Testis (tissue), 2 donors: ENCODE measurements at regions not wholly inside any gene's neighbourhood (a gene's known extent, or its start where the extent isn't known, plus 50 kb on each side); places are given as distances from the start of the nearest gene placed in this dataset.

Experiments
- DNase-seq: peaks from one replicate; pipeline ENCODE4 v3.0.0-alpha.2; 2019
- H3K27ac ChIP-seq, 2 donors: fragments of 200-600 bp; sonication (generic); one replicate each; pipeline ENCODE4 v1.5.1; 2019
- H3K27me3 ChIP-seq: fragments of 200-600 bp; sonication (generic); one replicate; pipeline ENCODE4 v1.5.1; 2019
- H3K36me3 ChIP-seq: fragments of 200-600 bp; sonication (generic); one replicate; pipeline ENCODE4 v1.5.1; 2017; ENCODE audit warnings: low read depth; ENCODE audit errors: missing control alignments
- H3K4me1 ChIP-seq: fragments of 200-600 bp; sonication (generic); one replicate; pipeline ENCODE4 v1.5.1; 2019
- H3K4me3 ChIP-seq, 2 donors: fragments of 200-600 bp; sonication (generic); one replicate each; pipeline ENCODE4 v1.5.1; 2017 to 2019
- H3K9me3 ChIP-seq: fragments of 200-600 bp; sonication (generic); one replicate; pipeline ENCODE4 v1.5.1; 2017
- POLR2A ChIP-seq: fragments of 450-650 bp; IDR thresholded peaks from one replicate; pipeline ENCODE4 v1.6.1; 2017; ENCODE audit warnings: antibody characterized with exemption, mild to moderate bottlenecking, moderate library complexity
- whole genome bisulfite sequencing, 2 donors: methylation state at CpG; one replicate each; pipeline ENCODE4 v1.1.5; 2018; 5-methylcytosine and 5-hydroxymethylcytosine counted together
- intact Hi-C: fragments of 100-400 bp; cut with DNase I; formaldehyde crosslinking; loops from one replicate; pipeline ENCODE4 v1.15.1; 2023; ENCODE audit warnings: low total_unique reads
- TF ChIP-seq, protein P1 (sequence below), 3 experiments: fragments of 450-650 bp in 2 of 3; fragments of 200-600 bp in 1 of 3; sonication (generic) in 1 of 3; IDR thresholded peaks; one replicate each; pipeline ENCODE4 v1.5.1; 2016 to 2019; ENCODE audit warnings: antibody characterized with exemption in 3 of 3, mild to moderate bottlenecking in 2 of 3, moderate library complexity in 1 of 3

DNA sequence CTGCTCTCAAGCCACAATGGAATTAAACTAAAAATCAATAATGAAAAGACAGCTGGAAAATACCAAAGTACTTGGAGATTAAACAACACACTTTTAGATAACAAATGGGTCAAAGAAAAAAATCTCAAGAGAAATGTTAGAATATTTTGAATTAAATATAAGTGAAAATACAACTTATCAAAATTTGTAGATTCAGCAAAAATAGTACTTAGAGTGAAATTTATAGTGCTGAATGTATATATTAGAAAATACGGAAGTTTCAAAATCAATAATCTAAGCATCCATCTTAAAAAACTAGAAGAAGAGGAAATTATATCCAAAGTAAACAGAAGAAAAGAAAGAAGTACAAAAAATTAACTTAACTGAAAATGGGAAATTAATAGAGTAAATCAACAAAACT is 179.2 kb upstream of the CDH11 start:
- WGBS, 2 donors: 76 to 91% methylated on average over 1 of the region's 1 CpG
- Histone ChIP-seq H3K9me3 (no peaks in the 10 kb centered on the region), H3K4me3 (no peak overlapping the region), H3K4me1 (peaks cover 20% of the 10 kb centered on the region), H3K27ac (no peak overlapping the region), H3K36me3 (no peaks in the 10 kb centered on the region), H3K27me3 (no peaks in the 10 kb centered on the region)
- TF ChIP-seq, protein P1, sequence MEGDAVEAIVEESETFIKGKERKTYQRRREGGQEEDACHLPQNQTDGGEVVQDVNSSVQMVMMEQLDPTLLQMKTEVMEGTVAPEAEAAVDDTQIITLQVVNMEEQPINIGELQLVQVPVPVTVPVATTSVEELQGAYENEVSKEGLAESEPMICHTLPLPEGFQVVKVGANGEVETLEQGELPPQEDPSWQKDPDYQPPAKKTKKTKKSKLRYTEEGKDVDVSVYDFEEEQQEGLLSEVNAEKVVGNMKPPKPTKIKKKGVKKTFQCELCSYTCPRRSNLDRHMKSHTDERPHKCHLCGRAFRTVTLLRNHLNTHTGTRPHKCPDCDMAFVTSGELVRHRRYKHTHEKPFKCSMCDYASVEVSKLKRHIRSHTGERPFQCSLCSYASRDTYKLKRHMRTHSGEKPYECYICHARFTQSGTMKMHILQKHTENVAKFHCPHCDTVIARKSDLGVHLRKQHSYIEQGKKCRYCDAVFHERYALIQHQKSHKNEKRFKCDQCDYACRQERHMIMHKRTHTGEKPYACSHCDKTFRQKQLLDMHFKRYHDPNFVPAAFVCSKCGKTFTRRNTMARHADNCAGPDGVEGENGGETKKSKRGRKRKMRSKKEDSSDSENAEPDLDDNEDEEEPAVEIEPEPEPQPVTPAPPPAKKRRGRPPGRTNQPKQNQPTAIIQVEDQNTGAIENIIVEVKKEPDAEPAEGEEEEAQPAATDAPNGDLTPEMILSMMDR (IDR thresholded peaks at IDR 0.05): no peak
- no peak for TF ChIP-seq POLR2A
- no peak for DNase-seq
- intact Hi-C loops: no loop called here

DNA sequence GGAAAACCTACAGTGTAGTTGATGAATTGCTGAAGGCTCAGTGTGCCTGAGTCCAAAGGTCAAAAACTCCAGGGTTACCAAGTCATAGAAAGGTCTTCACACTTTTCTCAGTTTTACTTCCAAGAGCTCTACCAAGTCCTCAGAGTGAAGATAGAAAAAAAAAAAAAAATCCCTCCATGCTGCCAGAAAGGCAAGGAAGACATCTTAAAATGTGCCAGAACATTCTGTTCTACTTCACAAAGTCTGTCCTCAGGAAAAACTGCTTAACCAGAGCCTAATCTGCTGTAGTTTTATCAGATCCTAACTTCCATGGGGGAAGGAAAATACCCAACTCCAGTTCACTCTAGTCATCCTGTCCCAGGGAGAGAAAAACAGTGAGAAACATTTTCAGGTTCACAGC is 175.6 kb upstream of the CDH11 start:
- H3K4me1 ChIP-seq: peaks cover 20% of the 10 kb centered on the region
- H3K27ac ChIP-seq: peak overlapping the region in 1 of 2 donors; percentile 39
- intact Hi-C loops: no loop called here
- H3K9me3 ChIP-seq: no peaks in the 10 kb centered on the region
- no peak for DNase-seq
- H3K27me3 ChIP-seq: no peaks in the 10 kb centered on the region
- no peak for TF ChIP-seq POLR2A
- TF ChIP-seq, protein P1 (IDR thresholded peaks at IDR 0.05): no peak
- H3K4me3 ChIP-seq: no peak overlapping the region
- no peaks in the 10 kb centered on the region for H3K36me3 ChIP-seq

DNA sequence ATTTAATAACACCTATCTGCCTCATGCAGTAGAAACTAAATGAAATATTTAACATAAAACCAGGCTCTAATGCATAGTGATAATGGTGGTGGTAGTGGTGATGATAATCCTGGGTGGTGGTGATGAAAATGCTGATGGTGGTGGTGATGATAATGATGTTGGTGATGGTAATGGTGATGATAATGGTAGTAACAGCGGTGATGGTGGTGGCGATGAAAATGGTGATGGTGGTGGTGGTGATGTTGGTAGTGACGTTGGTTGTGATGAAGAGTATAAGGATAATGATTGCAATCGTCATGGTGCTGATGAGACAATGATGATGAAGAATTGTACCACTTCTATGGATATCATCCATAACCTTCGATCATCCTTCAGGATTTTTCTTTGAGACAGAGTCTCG is 173.7 kb upstream of the CDH11 start:
- 87 to 94% methylated on average over 6 of the region's 6 CpGs for WGBS, 2 donors
- intact Hi-C loops: no loop called here
- no peaks in the 10 kb centered on the region for H3K9me3 ChIP-seq
- no peak overlapping the region for H3K27ac ChIP-seq
- peaks cover 20% of the 10 kb centered on the region for H3K4me1 ChIP-seq
- no peaks in the 10 kb centered on the region for H3K27me3 ChIP-seq
- TF ChIP-seq, protein P1 (IDR thresholded peaks at IDR 0.05): no peak
- no peak for TF ChIP-seq POLR2A
- H3K36me3 ChIP-seq: no peaks in the 10 kb centered on the region
- H3K4me3 ChIP-seq: no peak overlapping the region
- DNase-seq: no peak

DNA sequence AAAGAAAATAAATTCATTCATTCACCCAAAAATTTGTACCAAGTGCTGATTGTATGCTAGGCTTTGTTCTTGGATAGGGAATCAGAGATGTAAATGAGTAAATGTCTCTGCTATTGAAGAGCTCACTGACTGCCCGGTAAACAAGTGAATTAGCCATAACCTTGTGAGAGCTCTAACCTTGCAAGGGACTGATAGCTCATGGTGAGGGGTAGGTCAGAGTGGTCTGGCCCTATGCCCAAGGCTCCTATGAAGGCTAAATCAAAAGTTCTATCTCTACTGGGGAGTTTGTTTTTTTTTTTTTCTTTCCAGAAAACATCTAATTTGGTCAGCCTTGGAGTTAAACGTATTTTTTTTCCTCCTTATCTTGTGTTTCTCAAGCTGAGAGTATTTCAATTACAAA is 172.8 kb upstream of the CDH11 start:
- H3K4me3 ChIP-seq: no peak overlapping the region
- WGBS, 2 donors: 38 to 57% methylated on average over 2 of the region's 2 CpGs
- no peak for DNase-seq
- H3K4me1 ChIP-seq: peaks cover 20% of the 10 kb centered on the region
- no peaks in the 10 kb centered on the region for H3K9me3 ChIP-seq
- intact Hi-C loops: no loop called here
- H3K27me3 ChIP-seq: no peaks in the 10 kb centered on the region
- H3K36me3 ChIP-seq: no peaks in the 10 kb centered on the region
- TF ChIP-seq POLR2A: no peak
- TF ChIP-seq, protein P1 (IDR thresholded peaks at IDR 0.05): no peak
- no peak overlapping the region for H3K27ac ChIP-seq

DNA sequence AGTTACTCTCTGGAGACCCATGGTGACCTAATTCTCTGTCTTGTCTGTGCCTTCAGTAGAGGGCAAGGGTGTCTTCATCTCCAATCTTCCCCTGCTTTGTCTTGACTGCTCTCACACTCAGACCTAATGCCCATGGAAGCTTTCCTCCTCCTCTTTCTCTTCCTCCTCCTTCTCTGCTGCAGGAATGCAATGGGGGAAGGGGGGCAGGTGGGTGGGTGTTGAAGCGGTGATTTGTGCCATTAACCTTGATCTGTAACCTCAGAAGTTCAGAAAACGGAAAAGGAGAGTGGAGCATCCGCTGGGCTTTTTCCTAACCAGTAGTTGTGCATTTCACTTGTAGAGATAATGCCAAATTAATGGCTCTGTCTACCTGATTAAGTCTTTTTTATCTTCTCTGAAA is 172.3 kb upstream of the CDH11 start:
- peaks cover 21% of the 10 kb centered on the region for H3K4me1 ChIP-seq
- no peaks in the 10 kb centered on the region for H3K36me3 ChIP-seq
- H3K27me3 ChIP-seq: no peaks in the 10 kb centered on the region
- H3K9me3 ChIP-seq: no peaks in the 10 kb centered on the region
- no peak overlapping the region for H3K4me3 ChIP-seq
- H3K27ac ChIP-seq: no peak overlapping the region
- DNase-seq: no peak
- TF ChIP-seq POLR2A: no peak
- WGBS, 2 donors: 54 to 62% methylated on average over 3 of the region's 3 CpGs
- intact Hi-C loops: no loop called here
